HG03064 (cell line): ENCODE measurements at regions not wholly inside any gene's neighbourhood (a gene's known extent, or its start where the extent isn't known, plus 50 kb on each side); places are given as distances from the start of the nearest gene placed in this dataset.
"Not testable (repeated sequence)": the region's sequence is repeated elsewhere in the genome, so short reads cannot be mapped to it uniquely, and the experiment has no call there.

Experiments used
- ATAC-seq: cut with Tn5 transposase; IDR thresholded peaks from one replicate; pipeline ENCODE4 v1.9.1; 2021; ENCODE audit warnings: low read depth; ENCODE audit not compliant: unreplicated experiment

GRCh38 chr2:2591542-2591940, 260.5 kb upstream of the MYT1L start:
- no peak for ATAC-seq

- no peak for ATAC-seq
Observed at GRCh38 chr2:2590841-2591541, 259.9 kb upstream of the MYT1L start.

- ATAC-seq: no peak
Observed at GRCh38 chr2:2590141-2590540, 259.1 kb upstream of the MYT1L start.

GRCh38 chr2:2588777-2589176, 257.7 kb upstream of the MYT1L start:
- no peak for ATAC-seq

GRCh38 chr2:2587354-2587753, 256.3 kb upstream of the MYT1L start:
- ATAC-seq: no peak

- no peak for ATAC-seq
Observed at GRCh38 chr2:2586931-2587330, 255.9 kb upstream of the MYT1L start.

GRCh38 chr2:2586068-2586776, 255.1 kb upstream of the MYT1L start:
- no peak for ATAC-seq

- no peak for ATAC-seq
Observed at GRCh38 chr2:2582998-2583545, 252.0 kb upstream of the MYT1L start.

GRCh38 chr2:2581331-2582159, 250.5 kb upstream of the MYT1L start:
- ATAC-seq: no peak

GRCh38 chr2:2580841-2581240, 249.8 kb upstream of the MYT1L start:
- not testable (repeated sequence) for ATAC-seq

GRCh38 chr2:2580341-2580740, 249.3 kb upstream of the MYT1L start:
- ATAC-seq: no peak

GRCh38 chr2:2579814-2580213, 248.7 kb upstream of the MYT1L start:
- ATAC-seq: no peak

GRCh38 chr2:2577407-2577831, 246.3 kb upstream of the MYT1L start:
- no peak for ATAC-seq

GRCh38 chr2:2575870-2576386, 244.9 kb upstream of the MYT1L start:
- ATAC-seq: no peak

GRCh38 chr2:2575181-2575577, 244.1 kb upstream of the MYT1L start:
- ATAC-seq: no peak

- no peak for ATAC-seq
Observed at GRCh38 chr2:2574401-2575180, 243.5 kb upstream of the MYT1L start.

GRCh38 chr2:2573658-2574293, 242.7 kb upstream of the MYT1L start:
- no peak for ATAC-seq

GRCh38 chr2:2573205-2573604, 242.1 kb upstream of the MYT1L start:
- ATAC-seq: no peak

GRCh38 chr2:2572393-2573204, 241.5 kb upstream of the MYT1L start:
- no peak for ATAC-seq
